ENCODE measurements at regions not wholly inside any gene's neighbourhood (a gene's known extent, or its start where the extent isn't known, plus 50 kb on each side); places are given as distances from the start of the nearest gene placed in this dataset.
A peak's percentile ranks its signal among the peaks of the same experiment; 100 is the strongest.

DNA sequence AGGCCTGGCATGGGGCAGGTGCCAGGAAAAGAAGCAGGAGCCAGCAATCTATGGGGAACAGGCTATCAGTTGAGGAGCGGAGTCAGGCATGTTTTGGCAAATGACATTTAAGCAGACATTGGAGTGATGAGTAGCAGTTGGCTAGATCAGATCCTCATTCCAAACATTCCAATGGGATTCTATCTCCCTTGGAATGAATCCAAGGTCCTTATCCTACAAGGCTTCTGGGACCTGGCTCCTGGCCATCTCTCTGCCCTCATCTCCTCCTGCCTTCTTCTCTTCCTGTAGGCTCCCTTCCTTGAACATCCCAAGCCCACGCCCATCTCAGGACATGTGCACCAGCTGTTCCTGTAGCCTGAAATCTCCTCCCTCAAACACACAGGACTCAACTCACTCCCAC, 1074.5 kb downstream of the TBC1D22A start:
- peak; percentile 38 for DNase-seq (ENCODE audit: low spot score)

DNA sequence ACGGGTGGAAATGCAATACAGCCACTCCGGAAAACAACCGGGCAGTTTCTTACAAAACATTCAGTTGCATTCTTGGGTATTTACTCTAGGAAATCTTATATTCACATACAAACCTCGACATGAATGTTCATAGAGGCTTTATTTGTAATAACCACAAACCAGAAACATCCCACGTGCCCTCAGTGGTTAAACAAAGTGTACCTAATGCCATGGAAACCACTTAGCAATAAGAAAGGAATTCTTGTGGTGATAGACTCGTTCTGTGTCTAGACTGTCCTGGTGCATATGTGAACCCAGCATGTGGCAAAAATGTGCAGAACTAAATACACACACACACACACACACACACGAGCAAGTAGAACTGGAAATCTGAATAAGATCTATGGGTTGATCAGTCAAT, 1073.3 kb downstream of the TBC1D22A start:
- DNase-seq (ENCODE audit: low spot score) = peak; percentile 62

DNA sequence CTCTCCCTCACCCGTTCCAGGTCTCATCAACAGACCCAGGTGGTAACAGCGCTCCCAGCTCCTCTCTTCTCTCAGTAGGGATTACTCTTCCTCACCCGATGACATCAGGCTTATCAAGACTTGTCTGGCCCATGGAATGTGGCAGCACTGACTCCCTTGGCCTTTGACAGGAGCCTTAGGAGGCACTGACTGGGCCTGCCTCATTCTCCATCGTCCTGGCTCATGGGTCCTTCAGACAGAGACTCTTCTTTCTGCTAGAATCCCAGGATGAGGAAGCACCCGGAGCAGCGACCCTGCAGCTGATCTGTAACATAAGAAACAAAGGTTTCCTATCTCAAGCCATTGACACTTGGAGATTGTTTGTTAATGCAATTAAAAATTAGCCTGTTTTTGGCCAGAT, 1063.6 kb downstream of the TBC1D22A start:
- DNase-seq (ENCODE audit: low spot score) = no peak

DNA sequence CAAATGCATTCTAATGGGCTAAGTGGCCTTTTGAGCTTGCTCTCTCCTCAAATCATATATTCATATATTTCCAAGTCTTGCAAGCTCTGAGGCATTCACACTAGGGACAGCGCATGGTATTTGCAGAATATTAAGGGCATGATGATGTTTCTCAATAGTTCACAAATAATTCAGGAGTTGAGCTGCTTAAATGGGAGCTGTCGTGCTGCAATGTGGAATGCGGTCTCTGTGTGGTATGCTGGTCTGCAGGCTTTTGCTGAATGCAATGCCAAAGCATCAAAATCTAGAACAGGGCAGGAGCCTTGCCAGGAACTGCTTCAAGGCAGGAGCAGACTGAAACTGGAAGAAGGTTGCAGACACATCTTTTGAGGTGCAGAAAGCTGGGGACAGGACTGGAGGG, 1060.0 kb downstream of the TBC1D22A start:
- DNase-seq (ENCODE audit: low spot score) = peak; percentile 51

DNA sequence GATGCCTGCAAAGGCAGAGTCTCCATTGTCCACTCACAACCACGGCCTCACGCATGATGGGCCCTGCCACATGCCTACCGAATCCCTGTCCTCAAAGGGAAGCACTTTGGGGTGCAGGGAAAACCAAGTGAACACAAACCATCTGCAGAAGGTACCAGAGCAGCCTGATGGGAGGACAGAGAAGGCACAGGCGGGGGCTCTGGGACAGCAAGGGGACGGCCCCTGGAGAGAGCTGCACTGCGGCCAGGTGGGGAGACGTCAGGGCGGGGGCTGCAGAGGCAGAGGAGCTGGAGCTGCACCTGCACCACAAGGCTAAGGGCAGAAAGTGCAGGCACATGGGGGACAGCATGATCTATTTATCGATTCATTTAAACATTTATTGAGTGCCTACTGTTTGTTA, 1056.0 kb downstream of the TBC1D22A start:
- no peak for DNase-seq (ENCODE audit: low spot score)

- DNase-seq (ENCODE audit: low spot score) = no peak
Observed at GRCh38 chr22:47817380-47817779, 1054.9 kb downstream of the TBC1D22A start.

DNA sequence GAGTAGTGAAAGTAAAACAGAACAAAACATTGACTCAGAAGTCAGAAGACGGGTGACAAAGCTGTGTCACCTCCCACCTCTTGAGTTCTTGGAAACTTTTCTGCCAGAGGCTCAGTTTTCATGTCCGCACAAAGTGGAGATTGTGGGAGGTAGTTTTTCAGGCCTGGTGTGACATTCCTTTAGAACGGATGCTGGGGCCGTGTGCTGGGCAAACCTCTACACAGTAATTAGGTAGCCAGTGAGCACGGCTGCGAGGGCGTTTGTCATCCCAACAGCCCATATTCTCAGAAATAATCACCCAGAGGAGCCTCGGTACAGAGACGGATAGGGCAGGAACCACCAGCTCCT, 1054.4 kb downstream of the TBC1D22A start:
- no peak for DNase-seq (ENCODE audit: low spot score)

DNA sequence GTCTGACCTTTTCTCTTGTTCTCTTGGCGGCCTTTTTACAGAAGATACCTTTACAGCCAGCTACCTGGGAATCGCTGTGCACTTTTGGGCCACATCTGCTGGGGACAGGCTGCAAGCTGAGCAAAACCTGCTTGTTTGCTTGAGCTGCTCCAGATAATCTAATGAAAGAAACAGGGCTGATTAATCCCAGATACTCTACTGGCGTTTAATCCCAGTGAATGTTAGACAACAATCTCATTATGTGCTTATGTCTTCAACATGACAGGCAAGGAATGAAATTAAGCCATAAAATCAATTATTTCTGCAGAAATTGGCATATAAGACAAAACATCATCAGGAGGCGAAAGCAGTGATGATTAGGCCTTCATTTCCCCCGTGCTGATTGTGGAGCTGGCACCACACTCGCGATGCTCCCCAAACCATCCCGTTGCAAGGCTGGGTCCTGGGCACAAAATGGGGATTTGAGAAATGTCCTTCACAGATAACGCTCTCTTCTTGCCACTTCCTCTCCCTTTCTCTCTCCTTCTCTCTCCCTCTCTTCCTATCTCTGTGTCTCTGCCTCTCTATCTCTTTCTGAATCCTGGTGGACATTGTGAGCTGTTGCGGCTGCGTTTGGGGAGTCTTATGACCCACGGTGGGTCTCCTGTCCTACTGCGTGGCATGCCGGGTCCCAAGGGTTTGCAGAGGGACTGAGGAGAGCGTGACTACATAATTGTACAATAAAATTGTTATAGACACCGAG, 1053.8 kb downstream of the TBC1D22A start:
- DNase-seq (ENCODE audit: low spot score) = no peak

DNA sequence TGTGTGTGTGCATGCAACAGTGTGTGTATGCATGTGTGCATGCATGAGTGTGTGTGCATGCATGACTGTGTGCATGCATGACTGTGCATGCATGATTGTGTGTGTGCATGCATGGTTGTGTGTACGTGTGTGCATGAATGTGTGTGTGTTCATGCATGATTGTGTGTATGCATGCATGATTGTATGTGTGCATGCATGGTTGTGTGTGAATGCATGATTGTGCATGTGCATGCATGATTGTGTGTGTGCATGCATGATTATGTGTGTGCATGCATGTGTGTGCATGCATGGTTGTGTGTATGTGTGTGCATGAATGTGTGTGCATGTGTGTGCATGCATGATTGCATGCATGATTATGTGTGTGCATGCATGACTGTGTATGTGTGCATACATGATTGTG, 1052.0 kb downstream of the TBC1D22A start:
- no peak for DNase-seq (ENCODE audit: low spot score)

GRCh38 chr22:47813661-47814060, 1051.2 kb downstream of the TBC1D22A start:
- DNase-seq (ENCODE audit: low spot score) = no peak

DNA sequence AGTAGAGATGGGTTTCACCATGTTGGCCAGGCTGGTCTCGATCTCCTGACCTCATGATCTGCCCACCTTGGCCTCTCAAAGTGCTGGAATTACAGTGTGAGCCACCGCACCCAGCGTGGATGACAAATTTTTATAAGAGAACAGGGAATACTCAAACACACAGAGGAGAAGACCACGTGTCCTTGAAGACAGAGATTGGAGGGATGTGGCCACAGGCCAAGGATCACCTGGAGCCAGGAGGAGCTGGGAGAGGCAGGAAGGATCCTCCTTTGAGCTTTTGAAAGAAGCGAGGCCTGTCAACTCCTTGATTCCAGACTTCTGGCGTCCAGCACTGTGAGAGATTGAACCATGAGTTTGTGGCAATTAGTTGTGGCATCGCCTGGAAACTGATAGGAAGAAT, 1049.5 kb downstream of the TBC1D22A start:
- DNase-seq (ENCODE audit: low spot score) = no peak

DNA sequence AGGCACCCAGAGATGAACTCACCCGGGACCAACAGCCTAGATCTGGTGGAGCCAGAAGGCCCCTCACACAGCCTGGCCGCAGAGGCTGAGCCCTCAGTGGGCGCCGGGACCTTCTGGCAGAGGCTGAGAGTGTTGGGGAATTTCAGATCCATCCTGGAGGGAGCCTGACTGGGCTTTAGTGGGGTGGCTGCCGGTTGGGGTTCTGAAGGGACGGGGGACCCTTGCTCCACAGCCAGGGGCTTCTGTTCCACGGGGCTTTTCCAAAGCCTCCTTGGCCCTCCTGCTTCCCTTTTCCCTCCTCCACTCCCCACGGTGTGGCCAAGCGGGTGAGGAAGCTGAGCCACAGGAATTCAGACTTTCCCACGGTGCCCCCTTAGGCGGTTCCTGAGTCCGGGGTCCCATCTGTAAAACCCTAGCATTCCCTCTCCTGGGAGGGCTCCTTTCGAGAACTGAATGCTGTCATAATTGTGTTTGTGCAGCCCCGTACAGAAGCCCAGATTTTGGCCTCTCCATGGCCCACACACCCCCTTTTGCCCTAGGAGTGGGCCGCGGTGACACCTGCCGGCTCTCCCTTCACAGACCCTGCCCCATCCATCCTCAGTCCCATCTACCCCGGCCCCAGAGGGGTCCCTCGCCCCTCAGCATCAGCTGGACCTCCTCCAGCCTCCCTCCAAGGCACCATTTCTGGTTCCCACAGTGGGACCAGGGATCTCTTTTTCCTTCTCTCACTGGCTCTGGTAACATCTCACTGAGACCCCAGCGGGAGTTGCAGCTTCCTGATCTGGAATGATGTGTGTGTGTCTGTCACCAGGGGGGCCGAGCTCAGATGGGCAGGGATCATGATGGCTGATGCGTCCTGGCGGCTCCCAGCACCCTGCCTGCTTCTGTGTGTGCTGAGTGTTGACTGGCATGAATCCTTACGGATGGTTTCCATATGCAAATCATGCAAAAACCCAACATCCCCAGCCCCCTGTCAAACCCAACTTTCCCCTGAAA, 1048.4 kb downstream of the TBC1D22A start:
- no peak for DNase-seq (ENCODE audit: low spot score)

GRCh38 chr22:47808886-47809620, 1046.6 kb downstream of the TBC1D22A start:
- no peak for DNase-seq (ENCODE audit: low spot score)

DNA sequence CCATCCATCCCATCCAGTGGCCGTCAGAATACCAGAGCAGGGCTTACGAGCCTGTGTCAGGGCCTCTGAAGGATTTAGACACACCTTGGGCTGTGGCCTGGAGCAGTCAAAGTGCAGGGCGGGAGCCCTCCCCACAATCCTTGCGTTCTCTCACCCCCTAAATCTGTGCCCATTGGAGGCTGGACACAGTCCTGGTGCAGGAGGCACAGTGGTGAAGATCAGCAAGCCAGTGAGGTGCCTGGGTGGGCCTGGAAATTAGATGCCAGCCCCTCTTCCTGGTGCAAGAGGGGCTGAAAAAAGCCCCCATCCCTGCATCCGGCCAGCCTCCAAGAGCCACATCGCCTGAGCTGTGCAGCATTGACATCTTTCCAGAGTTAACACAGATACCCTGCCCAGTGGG, 1045.8 kb downstream of the TBC1D22A start:
- peak; percentile 11 for DNase-seq (ENCODE audit: low spot score)

DNA sequence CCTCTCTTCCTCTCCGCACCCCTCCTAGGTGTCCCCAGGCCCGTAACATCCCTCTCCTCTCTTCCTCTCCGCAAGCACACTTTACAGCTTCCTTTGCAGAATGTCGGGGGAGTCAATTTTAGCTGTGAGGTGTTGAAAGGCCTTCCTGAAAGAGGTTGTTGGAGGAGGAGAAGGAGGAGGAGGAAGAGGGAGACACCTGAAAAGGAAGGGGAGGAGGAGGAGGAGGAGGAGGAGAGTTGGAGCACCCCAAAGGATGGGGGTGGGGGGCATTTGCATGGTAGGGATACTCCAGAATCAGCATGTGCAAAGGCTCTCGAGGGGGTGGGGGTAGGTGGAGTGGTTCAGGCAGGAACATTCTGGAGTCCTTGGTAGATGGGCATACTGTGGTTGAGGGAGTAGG, 1045.1 kb downstream of the TBC1D22A start:
- DNase-seq (ENCODE audit: low spot score) = no peak

- DNase-seq (ENCODE audit: low spot score) = no peak
Observed at GRCh38 chr22:47806894-47807293, 1044.4 kb downstream of the TBC1D22A start.

- DNase-seq (ENCODE audit: low spot score) = no peak
Observed at GRCh38 chr22:47805394-47805935, 1043.0 kb downstream of the TBC1D22A start.

- DNase-seq (ENCODE audit: low spot score) = no peak
Observed at GRCh38 chr22:47804281-47804680, 1041.8 kb downstream of the TBC1D22A start.

GRCh38 chr22:47802421-47802820, 1040.0 kb downstream of the TBC1D22A start:
- no peak for DNase-seq (ENCODE audit: low spot score)

GRCh38 chr22:47801541-47802245, 1039.2 kb downstream of the TBC1D22A start:
- no peak for DNase-seq (ENCODE audit: low spot score)

GRCh38 chr22:47798229-47798628, 1035.8 kb downstream of the TBC1D22A start:
- no peak for DNase-seq (ENCODE audit: low spot score)

Data from umbilical cord (tissue), 1 donor.